CD4-positive, alpha-beta T cell treated with Interleukin-4 for 4 hours (primary cell): ENCODE measurements at regions not wholly inside any gene's neighbourhood (a gene's known extent, or its start where the extent isn't known, plus 50 kb on each side); places are given as distances from the start of the nearest gene placed in this dataset.

Experiments used
- DNase-seq: peaks from one replicate; pipeline ENCODE4 v3.0.0-alpha.2; 2020

- no peak for DNase-seq
These were observed 318.5 kb downstream of the ARAP2 start for GRCh38 chr4:35925806-35926205.

- no peak for DNase-seq
These were observed 317.5 kb downstream of the ARAP2 start for GRCh38 chr4:35926788-35927187.

- no peak for DNase-seq
These were observed 310.4 kb downstream of the ARAP2 start for GRCh38 chr4:35933901-35934300.

- no peak for DNase-seq
These were observed 309.9 kb downstream of the ARAP2 start for GRCh38 chr4:35934320-35934981.

GRCh38 chr4:35938936-35939335 lies 305.4 kb downstream of the ARAP2 start:
- no peak for DNase-seq

GRCh38 chr4:35939751-35940150 lies 304.6 kb downstream of the ARAP2 start:
- no peak for DNase-seq

- no peak for DNase-seq
These were observed 302.2 kb downstream of the ARAP2 start for GRCh38 chr4:35942092-35942491.

- no peak for DNase-seq
These were observed 300.7 kb downstream of the ARAP2 start for GRCh38 chr4:35943606-35944005.

GRCh38 chr4:35948171-35948570 lies 296.1 kb downstream of the ARAP2 start:
- DNase-seq: no peak

GRCh38 chr4:35950442-35950841 lies 293.9 kb downstream of the ARAP2 start:
- no peak for DNase-seq

- DNase-seq: no peak
These were observed 291.6 kb downstream of the ARAP2 start for GRCh38 chr4:35952751-35953150.

GRCh38 chr4:35963383-35963782 lies 280.9 kb downstream of the ARAP2 start:
- DNase-seq: no peak

GRCh38 chr4:35963974-35964515 lies 280.3 kb downstream of the ARAP2 start:
- no peak for DNase-seq

GRCh38 chr4:35965300-35965699 lies 279.0 kb downstream of the ARAP2 start:
- DNase-seq: no peak

- no peak for DNase-seq
These were observed 277.7 kb downstream of the ARAP2 start for GRCh38 chr4:35966566-35966965.

GRCh38 chr4:35970366-35970960 lies 273.9 kb downstream of the ARAP2 start:
- DNase-seq: no peak

- DNase-seq: no peak
These were observed 271.5 kb downstream of the ARAP2 start for GRCh38 chr4:35972814-35973213.

- no peak for DNase-seq
These were observed 268.5 kb downstream of the ARAP2 start for GRCh38 chr4:35975617-35976355.

GRCh38 chr4:35978551-35978950 lies 265.8 kb downstream of the ARAP2 start:
- no peak for DNase-seq

- no peak for DNase-seq
These were observed 262.0 kb downstream of the ARAP2 start for GRCh38 chr4:35982318-35982717.

- no peak for DNase-seq
These were observed 257.8 kb downstream of the ARAP2 start for GRCh38 chr4:35986537-35986936.

GRCh38 chr4:35993606-35994005 lies 250.7 kb downstream of the ARAP2 start:
- DNase-seq: no peak

GRCh38 chr4:36000941-36001557 lies 243.3 kb downstream of the ARAP2 start:
- DNase-seq: no peak

- DNase-seq: no peak
These were observed 241.3 kb downstream of the ARAP2 start for GRCh38 chr4:36003051-36003450.
